Thymus (tissue), 11 donors: ENCODE measurements at regions not wholly inside any gene's neighbourhood (a gene's known extent, or its start where the extent isn't known, plus 50 kb on each side); places are given as distances from the start of the nearest gene placed in this dataset.

ENCODE experiments used
- DNase-seq, 9 donors: peaks; one replicate each; pipeline ENCODE4 v3.0.0-alpha.2; 2013; ENCODE audit warnings: low spot score in 9 of 9, low read depth in 6 of 9, missing footprints in 1 of 9
- H3K27ac ChIP-seq, 2 donors: one replicate each; pipeline ENCODE4 v1.5.1; 2013; ENCODE audit warnings: control low read depth in 1 of 2, low read depth in 1 of 2, low read length in 1 of 2, mild to moderate bottlenecking in 1 of 2, moderate library complexity in 1 of 2
- H3K27me3 ChIP-seq, 2 donors: one replicate each; pipeline ENCODE4 v1.5.1; 2013; ENCODE audit warnings: low read length in 1 of 2; ENCODE audit not compliant: control insufficient read depth in 2 of 2, insufficient read depth in 1 of 2
- H3K36me3 ChIP-seq, 2 donors: one replicate each; pipeline ENCODE4 v1.5.1; 2013; ENCODE audit warnings: low read length in 1 of 2, mild to moderate bottlenecking in 1 of 2, moderate library complexity in 1 of 2; ENCODE audit not compliant: control insufficient read depth in 2 of 2, insufficient read depth in 2 of 2
- H3K4me1 ChIP-seq, 2 donors: one replicate each; pipeline ENCODE4 v1.5.1; 2013; ENCODE audit warnings: low read length in 2 of 2; ENCODE audit not compliant: control insufficient read depth in 2 of 2, insufficient read depth in 2 of 2
- H3K4me3 ChIP-seq, 2 donors: one replicate each; pipeline ENCODE4 v1.5.1; 2013; ENCODE audit warnings: low read length in 2 of 2, control low read depth in 1 of 2, mild to moderate bottlenecking in 1 of 2
- H3K9me3 ChIP-seq, 2 donors: one replicate each; pipeline ENCODE4 v1.5.1; 2013; ENCODE audit warnings: low read length in 1 of 2, mild to moderate bottlenecking in 1 of 2; ENCODE audit not compliant: control insufficient read depth in 2 of 2, insufficient read depth in 1 of 2
- WGBS: extraction: QIAGEN DNeasy Blood & Tissue Kit; methylation state at CpG from one replicate; pipeline ENCODE4 v1.1.7; 2013; 5-methylcytosine and 5-hydroxymethylcytosine counted together
- donor health status: healthy.

DNA sequence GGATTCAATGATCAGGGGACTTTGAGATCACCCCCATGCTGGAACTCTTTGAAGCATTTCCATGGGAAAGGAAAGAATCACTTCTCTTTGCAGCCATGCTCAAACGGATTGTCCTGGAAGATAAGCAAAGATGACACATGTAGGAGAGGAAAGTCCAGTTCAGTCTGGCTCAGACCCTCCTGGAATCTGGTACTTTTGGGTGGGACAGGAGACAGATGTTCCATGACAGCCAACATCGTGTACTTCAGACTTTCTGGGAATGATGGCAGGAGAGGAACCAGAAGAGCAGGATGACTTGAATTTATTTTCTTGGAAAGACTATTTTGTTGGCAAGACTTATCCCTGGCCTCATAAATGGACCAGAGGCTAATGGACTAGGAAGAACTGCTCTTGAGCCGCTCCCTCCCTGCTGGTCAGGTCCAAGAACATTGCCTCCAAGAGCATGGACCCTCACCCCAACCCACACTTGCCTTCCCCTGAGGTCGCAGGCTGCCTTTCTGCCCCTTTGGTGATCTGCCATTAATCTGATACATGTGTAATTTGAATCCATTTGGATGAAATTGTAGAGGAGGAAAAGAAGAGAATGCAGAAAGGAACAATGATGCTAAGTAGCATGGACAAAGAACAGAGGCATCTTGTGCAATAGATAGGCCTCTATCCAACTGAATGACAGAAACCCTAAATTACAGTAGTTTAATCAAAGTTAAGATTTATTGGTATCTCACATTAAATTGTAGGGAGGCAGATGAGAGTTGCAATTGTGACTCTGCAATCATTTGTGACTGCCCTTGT, 201.0 kb downstream of the SNX19 start:
- Histone ChIP-seq H3K4me3 (no peak overlapping the region), H3K4me1 (no peaks in the 10 kb centered on the region), H3K36me3 (no peaks in the 10 kb centered on the region), H3K27me3 (no peaks in the 10 kb centered on the region), H3K9me3 (no peaks in the 10 kb centered on the region), H3K27ac (no peak overlapping the region)
- DNase-seq = no peak
- 93% methylated on average over 4 of the region's 4 CpGs for WGBS

DNA sequence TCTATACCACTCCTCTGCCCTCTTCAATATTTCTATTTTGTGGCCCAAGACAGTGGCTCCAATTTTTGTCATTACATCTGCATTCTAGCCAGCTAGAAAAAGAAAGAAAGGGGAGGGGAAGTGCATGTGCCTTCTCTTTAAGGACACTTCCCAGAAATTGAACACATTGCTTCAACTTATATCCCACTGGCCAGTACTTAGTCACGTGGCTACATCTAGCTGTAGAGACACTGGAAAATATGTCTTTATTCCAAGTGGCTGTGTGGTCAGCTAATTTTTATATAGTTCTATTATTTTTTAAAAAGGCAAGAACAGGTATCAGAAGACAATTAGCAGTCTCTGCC, 200.4 kb downstream of the SNX19 start:
- 66% methylated on average over 1 of the region's 1 CpG for WGBS
- no peaks in the 10 kb centered on the region for H3K9me3 ChIP-seq
- no peaks in the 10 kb centered on the region for H3K27me3 ChIP-seq
- no peaks in the 10 kb centered on the region for H3K36me3 ChIP-seq
- no peak overlapping the region for H3K4me3 ChIP-seq
- no peaks in the 10 kb centered on the region for H3K4me1 ChIP-seq
- no peak overlapping the region for H3K27ac ChIP-seq
- no peak for DNase-seq

DNA sequence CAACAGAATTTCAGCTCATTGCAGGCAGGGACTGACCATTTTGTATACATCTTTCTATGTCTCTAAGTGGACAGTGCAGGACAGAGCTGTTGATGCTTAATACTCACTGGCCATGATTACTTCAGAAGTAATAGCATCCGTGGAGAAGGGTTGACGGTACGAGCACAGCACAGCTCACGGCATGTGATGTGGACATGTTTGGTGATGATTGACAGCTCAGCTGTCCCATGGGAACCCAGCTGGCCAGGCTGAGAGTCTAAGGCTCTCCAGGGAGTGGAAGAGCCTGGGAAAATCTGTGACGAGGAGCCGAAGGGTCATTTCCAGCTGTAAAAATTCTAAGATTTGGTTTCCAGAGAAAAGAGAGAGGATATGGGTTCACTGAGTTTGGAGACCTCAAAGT, 198.2 kb downstream of the SNX19 start:
- no peaks in the 10 kb centered on the region for H3K36me3 ChIP-seq
- H3K27ac ChIP-seq = no peak overlapping the region
- DNase-seq = no peak
- H3K9me3 ChIP-seq = no peaks in the 10 kb centered on the region
- WGBS = 96% methylated on average over 6 of the region's 6 CpGs
- H3K27me3 ChIP-seq = no peaks in the 10 kb centered on the region
- H3K4me1 ChIP-seq = no peaks in the 10 kb centered on the region
- H3K4me3 ChIP-seq = no peak overlapping the region

DNA sequence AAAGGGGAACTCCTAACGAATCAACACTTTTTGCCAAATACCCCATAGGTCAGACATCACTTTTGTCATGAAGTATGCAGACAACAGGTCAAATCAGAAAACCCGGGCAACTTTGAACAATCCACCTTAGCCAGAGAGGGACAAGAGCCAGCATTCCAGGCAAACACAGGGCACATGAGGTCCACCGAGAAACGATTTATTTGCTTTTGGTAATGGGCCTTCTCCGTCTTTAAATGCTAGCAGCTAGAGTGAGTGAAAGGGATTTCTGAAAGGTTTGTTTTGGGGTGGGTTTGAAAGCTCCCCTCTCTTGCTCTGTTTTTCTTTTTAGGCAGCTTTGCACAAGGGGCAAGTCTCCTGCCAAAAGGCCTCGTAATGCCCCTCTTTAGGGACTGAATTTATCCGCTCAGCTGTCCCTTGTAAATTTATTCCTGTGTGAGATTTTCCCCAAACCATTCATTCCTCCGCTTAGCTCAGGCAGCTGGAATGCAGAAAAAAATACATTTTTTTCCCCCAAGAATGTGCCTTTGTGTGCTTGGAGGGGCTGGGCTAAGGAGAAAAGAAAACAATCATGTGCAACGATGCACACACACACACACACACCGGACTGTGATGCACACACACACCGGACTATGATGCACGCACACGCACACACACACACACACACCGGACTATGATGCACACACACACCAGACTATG, 196.9 kb downstream of the SNX19 start:
- no peaks in the 10 kb centered on the region for H3K27me3 ChIP-seq
- H3K27ac ChIP-seq = no peak overlapping the region
- no peak overlapping the region for H3K4me3 ChIP-seq
- WGBS = 91% methylated on average over 14 of the region's 14 CpGs
- H3K4me1 ChIP-seq = no peaks in the 10 kb centered on the region
- no peak for DNase-seq
- no peaks in the 10 kb centered on the region for H3K36me3 ChIP-seq
- no peaks in the 10 kb centered on the region for H3K9me3 ChIP-seq

DNA sequence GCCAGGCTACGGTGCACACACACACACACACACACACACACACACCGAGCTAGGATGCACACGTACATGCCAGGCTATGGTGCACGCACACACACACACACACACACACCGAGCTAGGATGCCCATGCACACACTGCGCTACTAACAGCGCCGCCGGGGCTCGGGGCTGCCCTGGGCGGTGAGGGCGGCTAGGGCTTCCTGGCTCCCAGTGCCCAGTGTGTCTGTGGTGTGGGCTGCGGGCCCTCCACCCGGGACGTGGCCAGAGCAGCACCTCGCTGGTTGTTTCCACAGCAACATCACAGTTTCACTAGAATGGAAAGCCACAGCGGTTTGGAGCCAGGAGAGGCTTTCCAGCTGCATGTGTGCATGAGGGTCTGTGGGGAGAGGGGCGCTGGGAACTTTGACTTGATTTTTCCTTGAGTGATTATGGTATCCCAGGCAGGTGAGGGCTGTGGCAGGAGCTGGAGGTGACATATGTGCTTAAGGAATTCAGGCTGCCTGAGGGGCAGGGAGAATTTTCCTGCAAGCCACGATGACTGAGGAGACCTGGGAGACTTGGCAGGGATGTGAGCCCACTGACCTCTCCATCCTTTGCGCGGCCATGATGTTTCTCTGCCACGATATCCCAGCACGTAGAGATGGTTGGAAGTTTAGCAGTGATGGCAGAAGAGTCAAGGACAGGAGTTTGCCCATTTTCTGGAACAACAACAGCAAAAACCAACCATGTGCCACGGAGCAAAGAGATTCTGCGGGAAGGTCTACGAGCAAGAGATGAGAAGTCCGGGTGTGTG, 195.9 kb downstream of the SNX19 start:
- no peak overlapping the region for H3K4me3 ChIP-seq
- DNase-seq = no peak
- H3K27me3 ChIP-seq = no peaks in the 10 kb centered on the region
- H3K9me3 ChIP-seq = no peaks in the 10 kb centered on the region
- H3K27ac ChIP-seq = no peak overlapping the region
- WGBS = 94% methylated on average over 27 of the region's 27 CpGs
- H3K4me1 ChIP-seq = no peaks in the 10 kb centered on the region
- no peaks in the 10 kb centered on the region for H3K36me3 ChIP-seq

DNA sequence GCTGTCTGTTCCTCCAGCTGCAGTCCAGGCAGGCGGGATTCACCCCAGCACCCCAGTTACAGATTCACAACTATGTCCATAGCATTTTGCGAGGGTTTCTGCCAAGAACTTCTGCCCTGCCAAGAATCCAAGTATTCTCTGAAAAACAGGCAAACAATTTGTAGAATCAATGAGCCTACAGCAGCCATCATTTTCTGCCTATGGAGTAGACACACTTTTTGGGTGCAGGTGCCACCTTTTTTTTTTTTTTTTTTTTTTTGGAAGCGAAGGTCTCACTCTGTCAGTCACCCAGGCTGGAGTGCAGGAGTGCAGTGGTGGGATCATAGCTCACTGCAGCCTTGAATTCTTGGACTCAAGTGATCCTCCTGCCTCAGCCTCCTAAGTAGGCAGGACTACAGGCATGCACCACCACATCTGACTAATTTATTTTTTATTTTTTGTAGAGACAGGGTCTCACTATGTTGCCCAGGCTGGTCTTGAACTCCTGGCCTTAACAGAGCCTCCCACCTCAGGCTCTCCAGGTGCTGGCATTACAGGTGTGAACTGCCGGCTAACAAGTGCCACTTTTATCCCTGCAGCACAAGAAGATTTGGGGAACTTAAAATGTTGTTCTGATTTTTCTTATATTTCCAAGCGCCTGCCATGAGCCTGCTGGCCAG, 195.1 kb downstream of the SNX19 start:
- DNase-seq = no peak

DNA sequence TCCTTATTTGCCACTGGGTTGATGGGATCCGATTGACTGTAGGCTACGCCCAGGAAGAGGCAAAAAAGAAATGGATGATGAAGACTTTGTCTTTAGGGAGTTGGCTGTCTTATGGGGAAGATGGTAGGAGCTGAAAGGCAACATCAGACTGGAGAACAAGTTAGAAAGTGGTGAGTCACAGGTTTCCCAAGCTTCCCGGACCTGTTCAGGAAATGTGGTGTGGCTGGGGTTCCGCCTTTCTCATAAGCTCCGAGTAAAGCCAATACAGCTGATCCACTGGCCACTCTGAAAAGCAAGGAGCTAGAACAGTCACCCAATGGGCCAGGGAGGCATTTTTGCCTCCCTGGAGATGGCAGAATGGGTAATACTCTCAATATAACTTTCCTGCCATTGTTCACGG, 194.5 kb downstream of the SNX19 start:
- whole genome bisulfite sequencing = 91% methylated on average over 6 of the region's 6 CpGs
- no peaks in the 10 kb centered on the region for H3K27me3 ChIP-seq

More for the DNA sequence above, 195.1 kb downstream of the SNX19 start:
- Histone ChIP-seq H3K4me1 (peaks cover 0 to 3% of the 10 kb centered on the region in 2 donors), H3K27me3 (no peaks in the 10 kb centered on the region), H3K36me3 (no peaks in the 10 kb centered on the region), H3K4me3 (no peak overlapping the region), H3K9me3 (no peaks in the 10 kb centered on the region), H3K27ac (no peak overlapping the region)
- 98% methylated on average over 4 of the region's 5 CpGs for WGBS

DNA sequence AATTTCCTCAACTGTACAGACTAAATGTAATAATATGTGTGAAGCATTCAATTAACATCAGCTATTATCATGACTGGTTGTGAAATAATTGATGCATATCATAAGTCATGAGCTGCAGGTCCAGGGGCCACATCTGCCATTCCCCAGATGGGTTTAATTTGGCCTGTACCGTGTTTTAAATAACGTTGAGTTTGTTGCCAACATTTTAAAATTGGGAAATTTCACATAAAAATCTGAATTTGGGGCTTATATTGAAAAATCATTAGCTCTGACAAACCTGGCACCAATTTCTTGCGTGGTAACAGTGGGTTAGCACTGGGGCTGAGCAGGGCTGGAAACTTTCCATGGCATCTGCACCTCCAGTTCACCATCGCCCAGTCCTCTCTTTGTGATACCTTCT, 193.9 kb downstream of the SNX19 start:
- Histone ChIP-seq H3K27me3 (no peaks in the 10 kb centered on the region), H3K4me3 (no peak overlapping the region), H3K4me1 (peaks cover 0 to 3% of the 10 kb centered on the region in 2 donors), H3K36me3 (no peaks in the 10 kb centered on the region), H3K27ac (no peak overlapping the region), H3K9me3 (no peaks in the 10 kb centered on the region)
- 90% methylated on average over 4 of the region's 4 CpGs for WGBS
- no peak for DNase-seq

More for the DNA sequence above, 194.5 kb downstream of the SNX19 start:
- DNase-seq = no peak
- no peak overlapping the region for H3K27ac ChIP-seq
- H3K4me1 ChIP-seq = peaks cover 0 to 3% of the 10 kb centered on the region in 2 donors
- no peaks in the 10 kb centered on the region for H3K9me3 ChIP-seq
- no peak overlapping the region for H3K4me3 ChIP-seq
- H3K36me3 ChIP-seq = no peaks in the 10 kb centered on the region
